ENCODE measurements at regions not wholly inside any gene's neighbourhood (a gene's known extent, or its start where the extent isn't known, plus 50 kb on each side); places are given as distances from the start of the nearest gene placed in this dataset.

DNA sequence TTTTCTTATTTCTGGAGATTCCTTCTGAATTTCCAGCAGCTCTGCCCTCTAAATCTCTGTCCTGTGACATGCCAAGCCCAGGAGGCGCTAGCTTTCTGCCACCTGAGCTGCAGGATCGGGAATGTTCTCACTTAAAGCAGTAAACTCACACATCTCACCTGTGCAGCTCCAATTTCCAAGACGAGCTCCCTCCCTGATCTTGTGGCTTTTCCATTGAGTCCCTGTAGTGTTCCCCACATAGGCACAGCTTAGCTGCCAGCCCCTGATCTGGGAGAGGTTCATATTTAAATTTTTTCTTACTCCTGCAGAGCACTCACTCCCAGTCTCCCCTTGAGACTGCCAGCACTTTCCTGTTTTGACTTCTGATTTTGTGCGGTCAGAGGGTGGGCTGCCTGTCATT, 479.3 kb downstream of the GLRX3 start:
- TF ChIP-seq, protein P1, sequence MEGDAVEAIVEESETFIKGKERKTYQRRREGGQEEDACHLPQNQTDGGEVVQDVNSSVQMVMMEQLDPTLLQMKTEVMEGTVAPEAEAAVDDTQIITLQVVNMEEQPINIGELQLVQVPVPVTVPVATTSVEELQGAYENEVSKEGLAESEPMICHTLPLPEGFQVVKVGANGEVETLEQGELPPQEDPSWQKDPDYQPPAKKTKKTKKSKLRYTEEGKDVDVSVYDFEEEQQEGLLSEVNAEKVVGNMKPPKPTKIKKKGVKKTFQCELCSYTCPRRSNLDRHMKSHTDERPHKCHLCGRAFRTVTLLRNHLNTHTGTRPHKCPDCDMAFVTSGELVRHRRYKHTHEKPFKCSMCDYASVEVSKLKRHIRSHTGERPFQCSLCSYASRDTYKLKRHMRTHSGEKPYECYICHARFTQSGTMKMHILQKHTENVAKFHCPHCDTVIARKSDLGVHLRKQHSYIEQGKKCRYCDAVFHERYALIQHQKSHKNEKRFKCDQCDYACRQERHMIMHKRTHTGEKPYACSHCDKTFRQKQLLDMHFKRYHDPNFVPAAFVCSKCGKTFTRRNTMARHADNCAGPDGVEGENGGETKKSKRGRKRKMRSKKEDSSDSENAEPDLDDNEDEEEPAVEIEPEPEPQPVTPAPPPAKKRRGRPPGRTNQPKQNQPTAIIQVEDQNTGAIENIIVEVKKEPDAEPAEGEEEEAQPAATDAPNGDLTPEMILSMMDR (conservative IDR thresholded peaks at IDR 0.05; ENCODE audit: low read length), result no peak
- TF ChIP-seq EZH2phosphoT487 (IDR thresholded peaks at IDR 0.05; ENCODE audit: borderline replicate concordance, low read depth, low read length), result no peak
